NAMALWA (cell line): ENCODE measurements at regions not wholly inside any gene's neighbourhood (a gene's known extent, or its start where the extent isn't known, plus 50 kb on each side); places are given as distances from the start of the nearest gene placed in this dataset.
"Not testable (repeated sequence)": the region's sequence is repeated elsewhere in the genome, so short reads cannot be mapped to it uniquely, and the experiment has no call there.

Experiments
- DNase-seq: peaks from one replicate; pipeline ENCODE4 v3.0.0-alpha.2; 2015; ENCODE audit warnings: low spot score

- DNase-seq: not testable (repeated sequence)
Measured at GRCh38 chr4:55696424-55696823, 60.3 kb upstream of the NMU start.

- no peak for DNase-seq
Measured at GRCh38 chr4:55706541-55706940, 70.4 kb upstream of the NMU start.

- DNase-seq: no peak
Measured at GRCh38 chr4:55707507-55707906, 71.4 kb upstream of the NMU start.

DNA sequence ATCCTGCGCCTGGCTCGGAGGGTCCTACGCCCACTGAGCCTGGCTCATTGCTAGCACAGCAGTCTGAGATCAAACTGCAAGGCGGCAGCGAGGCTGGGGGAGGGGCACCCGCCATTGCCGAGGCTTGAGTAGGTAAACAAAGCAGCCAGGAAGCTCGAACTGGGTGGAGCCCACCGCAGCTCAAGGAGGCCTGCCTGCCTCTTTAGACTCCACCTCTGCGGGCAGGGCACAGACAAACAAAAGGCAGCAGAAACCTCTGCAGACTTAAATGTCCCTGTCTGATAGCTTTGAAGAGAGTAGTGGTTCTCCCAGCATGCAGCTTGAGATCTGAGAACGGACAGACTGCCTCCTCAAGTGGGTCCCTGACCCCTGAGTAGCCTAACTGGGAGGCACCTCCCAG is 71.9 kb upstream of the NMU start:
- DNase-seq: not testable (repeated sequence)

- not testable (repeated sequence) for DNase-seq
Measured at GRCh38 chr4:55712835-55713234, 76.7 kb upstream of the NMU start.

DNA sequence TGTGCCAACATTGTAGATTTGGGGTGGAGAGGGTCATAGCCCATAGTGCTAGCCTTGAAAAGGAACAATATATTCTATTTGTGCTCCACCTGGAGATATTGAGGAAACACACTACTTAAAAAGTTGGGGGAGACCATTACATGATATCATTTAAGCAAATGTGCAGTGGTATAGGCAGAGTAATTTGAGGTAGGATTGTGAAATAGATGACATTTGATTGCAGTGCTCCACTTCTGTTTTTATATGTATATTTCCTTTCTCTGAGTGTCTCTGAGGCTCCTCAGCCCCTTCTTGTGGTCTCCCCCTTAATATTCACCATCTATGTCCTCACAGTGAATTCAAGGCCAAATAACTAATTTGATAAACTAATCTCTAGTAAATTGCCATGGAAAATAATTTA is 85.6 kb upstream of the NMU start:
- no peak for DNase-seq

DNA sequence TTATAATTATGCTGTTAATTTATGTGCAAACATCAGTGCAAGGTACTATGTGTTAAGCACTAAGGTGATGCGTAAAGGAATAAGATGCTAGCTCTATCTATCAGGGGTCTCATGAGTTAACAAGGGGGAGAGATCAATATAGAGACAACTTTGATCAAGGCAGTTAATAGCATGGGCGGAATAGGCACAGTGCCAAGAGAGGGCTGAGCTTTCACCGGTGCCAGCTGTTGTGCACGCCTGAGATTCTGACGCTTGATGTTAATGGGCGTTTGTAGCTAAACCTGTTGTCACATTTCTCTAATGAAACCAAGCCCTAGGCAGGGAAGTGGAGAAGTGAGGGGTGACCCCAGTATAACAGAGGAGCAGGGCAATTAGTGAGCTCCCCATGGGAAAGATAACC is 86.0 kb upstream of the NMU start:
- DNase-seq: no peak

- no peak for DNase-seq
Measured at GRCh38 chr4:55723403-55723802, 87.3 kb upstream of the NMU start.

- peak; percentile 19 for DNase-seq
Measured at GRCh38 chr4:55725057-55725456, 89.0 kb upstream of the NMU start.

- DNase-seq: no peak
Measured at GRCh38 chr4:55727746-55728145, 91.6 kb upstream of the NMU start.

DNA sequence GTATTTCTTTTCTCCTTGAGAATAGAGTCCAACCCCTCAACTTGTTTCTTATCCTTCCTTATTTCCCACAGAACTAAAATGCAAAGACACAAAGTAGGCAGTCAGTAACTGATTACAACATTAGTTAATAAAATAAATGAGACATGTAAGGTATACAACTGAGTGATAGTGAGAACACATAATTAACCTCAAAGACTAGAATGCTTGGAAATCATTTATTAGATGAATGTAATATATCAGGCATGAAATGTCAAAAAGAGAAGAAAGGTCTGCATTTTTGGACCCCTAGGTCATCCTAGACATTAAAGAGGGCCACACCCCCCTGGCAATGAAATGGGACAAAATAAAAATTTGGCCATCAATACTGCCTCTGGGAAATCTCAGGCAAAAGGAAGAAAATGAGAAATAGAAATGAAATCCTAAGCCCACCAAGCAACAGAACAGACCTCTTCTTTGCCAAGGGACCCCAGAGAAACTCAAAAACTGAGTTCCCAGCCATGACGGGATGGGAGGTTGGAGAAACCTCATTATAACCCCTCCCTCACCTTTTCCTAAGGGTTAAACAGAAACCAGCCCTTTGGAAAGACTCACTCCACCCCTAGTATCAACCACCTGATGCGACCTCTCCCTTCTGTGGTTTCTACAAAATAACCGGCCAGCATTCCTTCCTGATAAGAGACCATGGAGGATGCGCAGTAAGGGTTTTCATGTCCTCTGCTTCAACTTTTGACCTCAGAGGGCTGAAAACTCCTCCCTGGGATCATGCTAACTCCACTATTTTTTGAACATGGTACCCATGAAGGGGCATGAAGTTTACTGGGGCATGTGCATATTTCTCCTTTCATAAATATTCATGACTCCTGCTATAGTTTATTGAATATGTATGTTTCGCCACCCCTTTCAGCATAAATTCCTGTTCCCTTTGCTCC is 90.0 kb upstream of the EXOC1L start:
- no peak for DNase-seq

GRCh38 chr4:55730280-55730931 is 89.2 kb upstream of the EXOC1L start:
- no peak for DNase-seq

GRCh38 chr4:55731959-55732358 is 87.6 kb upstream of the EXOC1L start:
- no peak for DNase-seq

- no peak for DNase-seq
Measured at GRCh38 chr4:55732864-55733263, 86.7 kb upstream of the EXOC1L start.

- no peak for DNase-seq
Measured at GRCh38 chr4:55733932-55734331, 85.7 kb upstream of the EXOC1L start.

GRCh38 chr4:55736605-55737183 is 82.9 kb upstream of the EXOC1L start:
- peak; percentile 51 for DNase-seq

- DNase-seq: peak; percentile 6
Measured at GRCh38 chr4:55742655-55743202, 76.9 kb upstream of the EXOC1L start.

DNA sequence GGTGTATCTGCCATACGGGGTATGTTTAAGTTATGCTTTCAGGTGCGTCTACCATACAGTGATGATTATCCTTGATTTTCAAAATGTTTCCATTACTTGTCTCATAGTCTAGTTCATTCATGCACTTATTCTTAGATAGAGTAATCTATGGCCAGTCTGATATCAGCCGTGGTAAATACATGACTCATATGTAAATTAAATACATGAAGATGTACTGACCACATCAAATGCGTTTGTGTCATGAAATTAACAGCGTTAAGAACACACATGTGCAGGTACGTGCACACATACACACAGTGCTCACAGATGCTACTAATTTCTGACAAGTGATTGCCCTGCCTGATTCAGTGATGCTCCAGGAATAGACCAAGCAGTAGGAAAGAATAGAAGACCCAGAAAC is 75.2 kb upstream of the EXOC1L start:
- DNase-seq: no peak

DNA sequence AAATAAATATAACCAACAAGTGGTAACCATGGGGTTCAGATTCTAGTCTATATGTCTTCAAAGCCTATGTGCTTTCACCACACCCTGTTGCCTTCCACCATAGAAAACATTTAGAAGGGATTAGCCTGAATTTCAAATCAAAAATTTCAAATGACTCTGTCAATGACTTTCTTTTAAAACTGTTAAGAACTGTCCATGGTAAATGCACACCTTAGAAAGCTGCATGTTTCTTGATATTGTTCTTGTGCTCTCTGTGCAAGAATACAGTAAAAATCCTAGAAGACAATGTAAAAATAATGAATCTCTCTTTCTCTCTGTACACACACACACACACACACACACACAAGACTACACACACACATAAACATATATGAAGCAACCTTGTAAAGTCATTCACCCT is 74.6 kb upstream of the EXOC1L start:
- DNase-seq: no peak

- no peak for DNase-seq
Measured at GRCh38 chr4:55747793-55748192, 71.8 kb upstream of the EXOC1L start.

GRCh38 chr4:55749666-55750065 is 69.9 kb upstream of the EXOC1L start:
- no peak for DNase-seq

DNA sequence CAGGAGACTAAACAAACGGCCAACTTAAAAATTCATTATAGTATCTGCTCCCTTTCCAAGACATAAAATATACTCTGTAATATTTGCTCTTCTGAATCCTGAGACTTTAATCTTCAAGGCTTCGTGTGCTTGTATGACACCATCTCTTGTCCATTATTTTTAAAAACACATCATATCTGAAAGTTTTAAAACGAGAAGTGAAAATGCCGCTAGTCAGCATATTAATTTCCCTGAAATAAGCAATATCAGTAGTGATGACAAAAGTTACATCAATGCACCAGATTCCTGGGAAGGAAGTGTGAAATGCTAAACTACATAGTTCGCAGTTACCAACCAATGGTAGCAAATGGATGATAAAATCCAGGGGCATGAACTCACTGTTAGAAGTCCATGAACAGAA is 66.8 kb upstream of the EXOC1L start:
- DNase-seq: no peak

- no peak for DNase-seq
Measured at GRCh38 chr4:55753856-55754255, 65.7 kb upstream of the EXOC1L start.
